Forelimb muscle (tissue), 1 donor: ENCODE measurements at regions not wholly inside any gene's neighbourhood (a gene's known extent, or its start where the extent isn't known, plus 50 kb on each side); places are given as distances from the start of the nearest gene placed in this dataset.

Experiments
- DNase-seq: peaks from one replicate; pipeline ENCODE4 v3.0.0-alpha.2; 2013; ENCODE audit warnings: low read depth

DNA sequence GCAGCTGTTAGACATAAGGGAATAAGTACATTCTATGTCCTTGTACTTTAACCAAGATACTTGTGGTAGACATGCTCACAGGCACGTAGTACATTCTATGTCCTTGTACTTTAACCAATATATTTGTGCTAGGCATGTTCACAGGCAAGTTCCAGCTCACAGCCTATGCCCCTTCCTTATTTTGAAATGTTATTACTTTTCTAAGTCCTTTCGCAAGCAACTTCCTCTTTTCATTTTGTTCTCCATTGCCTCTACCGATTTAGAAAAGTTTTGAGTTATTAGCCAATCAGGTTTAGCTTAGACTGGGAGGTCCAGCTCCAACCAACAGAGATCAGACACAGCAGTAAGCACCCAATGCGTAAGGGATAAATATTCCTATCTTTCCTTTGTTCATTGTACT, 60.1 kb upstream of the NUDT7 start:
- no peak for DNase-seq

- no peak for DNase-seq
Measured at GRCh38 chr16:77663711-77664110, 58.6 kb upstream of the NUDT7 start.

DNA sequence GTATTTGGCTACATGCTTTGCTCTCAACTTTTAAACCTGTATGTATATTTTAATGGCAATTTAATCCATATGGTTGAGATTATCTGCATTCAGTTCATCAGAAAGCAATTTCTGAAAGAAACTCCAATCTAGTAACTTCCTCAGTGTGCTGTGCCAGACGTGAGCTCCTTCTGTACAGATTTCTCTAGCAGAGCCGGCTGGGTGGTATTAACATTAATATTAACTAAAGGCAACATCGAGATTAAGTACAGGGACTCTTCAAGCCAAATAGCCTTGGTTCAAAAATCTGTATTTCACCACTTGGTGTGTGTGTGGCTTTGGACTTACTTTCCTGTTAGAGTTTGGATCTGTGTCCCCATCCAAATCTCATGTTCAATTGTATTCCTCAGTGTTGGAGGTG, 55.5 kb upstream of the NUDT7 start:
- DNase-seq, result no peak

DNA sequence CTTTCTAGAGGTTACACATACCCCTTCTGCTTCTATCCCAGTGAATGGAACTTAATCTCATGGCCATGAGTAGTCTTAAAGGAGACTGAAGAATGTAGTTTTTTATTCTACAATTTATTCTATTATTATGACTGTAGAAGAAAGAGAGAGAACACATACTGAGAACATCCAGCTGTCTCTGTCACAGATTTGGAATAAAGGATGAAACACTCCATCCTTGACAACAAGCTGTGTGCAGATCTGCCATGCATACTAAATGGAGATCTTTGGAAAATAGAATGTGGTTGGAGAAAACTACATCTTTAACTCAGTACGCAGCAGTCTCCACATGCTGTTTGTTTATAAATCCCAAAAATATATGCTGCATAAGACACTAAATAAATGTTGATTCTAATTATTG, 54.1 kb upstream of the NUDT7 start:
- DNase-seq, result no peak

- DNase-seq, result no peak
Measured at GRCh38 chr16:77669057-77669456, 53.3 kb upstream of the NUDT7 start.
